HG03060 (cell line): ENCODE measurements at regions not wholly inside any gene's neighbourhood (a gene's known extent, or its start where the extent isn't known, plus 50 kb on each side); places are given as distances from the start of the nearest gene placed in this dataset.
"Not testable (repeated sequence)": the region's sequence is repeated elsewhere in the genome, so short reads cannot be mapped to it uniquely, and the experiment has no call there.

Source experiments
- ATAC-seq: cut with Tn5 transposase; IDR thresholded peaks from one replicate; pipeline ENCODE4 v1.9.1; 2021; ENCODE audit warnings: low read depth, moderate number of reproducible peaks; ENCODE audit not compliant: unreplicated experiment

GRCh38 chr6:57708061-57708460, 390.6 kb downstream of the PRIM2 start:
- not testable (repeated sequence) for ATAC-seq

- ATAC-seq = not testable (repeated sequence)
Measured at GRCh38 chr6:57722546-57722945, 405.1 kb downstream of the PRIM2 start.

- not testable (repeated sequence) for ATAC-seq
Measured at GRCh38 chr6:57723815-57724401, 406.5 kb downstream of the PRIM2 start.

GRCh38 chr6:57729407-57729806, 412.0 kb downstream of the PRIM2 start:
- ATAC-seq = not testable (repeated sequence)

- ATAC-seq = not testable (repeated sequence)
Measured at GRCh38 chr6:57730726-57731125, 413.3 kb downstream of the PRIM2 start.

GRCh38 chr6:57747716-57748115, 430.3 kb downstream of the PRIM2 start:
- ATAC-seq = not testable (repeated sequence)

- ATAC-seq = not testable (repeated sequence)
Measured at GRCh38 chr6:57759850-57760249, 442.4 kb downstream of the PRIM2 start.

- ATAC-seq = not testable (repeated sequence)
Measured at GRCh38 chr6:57792720-57793397, 475.4 kb downstream of the PRIM2 start.

GRCh38 chr6:57793398-57793762, 475.9 kb downstream of the PRIM2 start:
- not testable (repeated sequence) for ATAC-seq

GRCh38 chr6:57799703-57800479, 482.5 kb downstream of the PRIM2 start:
- not testable (repeated sequence) for ATAC-seq

GRCh38 chr6:57808581-57808980, 491.2 kb downstream of the PRIM2 start:
- not testable (repeated sequence) for ATAC-seq

- not testable (repeated sequence) for ATAC-seq
Measured at GRCh38 chr6:57809454-57809853, 492.0 kb downstream of the PRIM2 start.

GRCh38 chr6:57813271-57814075, 496.0 kb downstream of the PRIM2 start:
- ATAC-seq = not testable (repeated sequence)

GRCh38 chr6:57815826-57816225, 498.4 kb downstream of the PRIM2 start:
- not testable (repeated sequence) for ATAC-seq

- not testable (repeated sequence) for ATAC-seq
Measured at GRCh38 chr6:57821325-57821724, 503.9 kb downstream of the PRIM2 start.

GRCh38 chr6:57822448-57822847, 505.0 kb downstream of the PRIM2 start:
- not testable (repeated sequence) for ATAC-seq

- no peak for ATAC-seq
Measured at GRCh38 chr6:57822896-57823358, 505.5 kb downstream of the PRIM2 start.

- ATAC-seq = not testable (repeated sequence)
Measured at GRCh38 chr6:57837622-57838209, 520.3 kb downstream of the PRIM2 start.

- not testable (repeated sequence) for ATAC-seq
Measured at GRCh38 chr6:57841551-57841950, 524.1 kb downstream of the PRIM2 start.
